WTC11 (cell line): ENCODE measurements at regions not wholly inside any gene's neighbourhood (a gene's known extent, or its start where the extent isn't known, plus 50 kb on each side); places are given as distances from the start of the nearest gene placed in this dataset.

Experiments used
- AFF4 ChIP-seq: sonication (generic); formaldehyde crosslinking; IDR thresholded peaks from 2 replicates; pipeline ENCODE4 v1.8.1; 2023; ENCODE audit warnings: mild to moderate bottlenecking, missing genetic modification reagents, borderline replicate concordance
- IRF1 ChIP-seq: sonication (generic); formaldehyde crosslinking; IDR thresholded peaks from 2 replicates; pipeline ENCODE4 v1.8.0; 2023; ENCODE audit warnings: missing genetic modification reagents
- SP1 ChIP-seq: sonication (generic); formaldehyde crosslinking; conservative IDR thresholded peaks from 2 replicates; pipeline ENCODE4 v1.8.1; 2022; ENCODE audit warnings: missing genetic modification reagents
- TF ChIP-seq, protein P1 (sequence below): fragments of 200-600 bp; IDR thresholded peaks from 2 replicates; pipeline ENCODE4 v1.8.0; 2022; ENCODE audit warnings: antibody characterized with exemption

DNA sequence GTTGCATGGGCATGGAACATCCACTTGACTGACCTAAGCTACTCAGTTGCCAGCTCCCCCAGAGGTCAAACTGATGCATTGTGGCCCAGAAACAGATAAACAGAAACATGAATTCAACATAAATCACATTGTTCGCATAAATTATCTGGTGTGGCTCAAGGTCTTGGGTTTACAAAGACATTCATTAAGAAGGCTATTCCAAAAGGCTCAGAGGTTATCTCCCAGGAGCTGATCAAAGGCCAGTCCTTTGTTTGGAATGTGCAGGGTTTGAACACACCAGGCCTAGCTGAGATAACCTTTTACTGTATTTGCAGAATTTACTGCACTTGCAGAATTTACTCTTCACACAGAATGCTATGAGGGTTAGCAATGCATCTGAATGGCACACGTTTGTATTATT, 96.4 kb upstream of the DCD start:
- TF ChIP-seq, protein P1, sequence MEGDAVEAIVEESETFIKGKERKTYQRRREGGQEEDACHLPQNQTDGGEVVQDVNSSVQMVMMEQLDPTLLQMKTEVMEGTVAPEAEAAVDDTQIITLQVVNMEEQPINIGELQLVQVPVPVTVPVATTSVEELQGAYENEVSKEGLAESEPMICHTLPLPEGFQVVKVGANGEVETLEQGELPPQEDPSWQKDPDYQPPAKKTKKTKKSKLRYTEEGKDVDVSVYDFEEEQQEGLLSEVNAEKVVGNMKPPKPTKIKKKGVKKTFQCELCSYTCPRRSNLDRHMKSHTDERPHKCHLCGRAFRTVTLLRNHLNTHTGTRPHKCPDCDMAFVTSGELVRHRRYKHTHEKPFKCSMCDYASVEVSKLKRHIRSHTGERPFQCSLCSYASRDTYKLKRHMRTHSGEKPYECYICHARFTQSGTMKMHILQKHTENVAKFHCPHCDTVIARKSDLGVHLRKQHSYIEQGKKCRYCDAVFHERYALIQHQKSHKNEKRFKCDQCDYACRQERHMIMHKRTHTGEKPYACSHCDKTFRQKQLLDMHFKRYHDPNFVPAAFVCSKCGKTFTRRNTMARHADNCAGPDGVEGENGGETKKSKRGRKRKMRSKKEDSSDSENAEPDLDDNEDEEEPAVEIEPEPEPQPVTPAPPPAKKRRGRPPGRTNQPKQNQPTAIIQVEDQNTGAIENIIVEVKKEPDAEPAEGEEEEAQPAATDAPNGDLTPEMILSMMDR, result no peak
- TF ChIP-seq IRF1 (no peak), AFF4 (no peak), SP1 (no peak)
